ENCODE measurements at regions not wholly inside any gene's neighbourhood (a gene's known extent, or its start where the extent isn't known, plus 50 kb on each side); places are given as distances from the start of the nearest gene placed in this dataset.

- no peak for TF ChIP-seq EZH2 (IDR thresholded peaks at IDR 0.05; ENCODE audit: borderline replicate concordance, low read depth, low read length, severe bottlenecking)
- TF ChIP-seq, protein P1, sequence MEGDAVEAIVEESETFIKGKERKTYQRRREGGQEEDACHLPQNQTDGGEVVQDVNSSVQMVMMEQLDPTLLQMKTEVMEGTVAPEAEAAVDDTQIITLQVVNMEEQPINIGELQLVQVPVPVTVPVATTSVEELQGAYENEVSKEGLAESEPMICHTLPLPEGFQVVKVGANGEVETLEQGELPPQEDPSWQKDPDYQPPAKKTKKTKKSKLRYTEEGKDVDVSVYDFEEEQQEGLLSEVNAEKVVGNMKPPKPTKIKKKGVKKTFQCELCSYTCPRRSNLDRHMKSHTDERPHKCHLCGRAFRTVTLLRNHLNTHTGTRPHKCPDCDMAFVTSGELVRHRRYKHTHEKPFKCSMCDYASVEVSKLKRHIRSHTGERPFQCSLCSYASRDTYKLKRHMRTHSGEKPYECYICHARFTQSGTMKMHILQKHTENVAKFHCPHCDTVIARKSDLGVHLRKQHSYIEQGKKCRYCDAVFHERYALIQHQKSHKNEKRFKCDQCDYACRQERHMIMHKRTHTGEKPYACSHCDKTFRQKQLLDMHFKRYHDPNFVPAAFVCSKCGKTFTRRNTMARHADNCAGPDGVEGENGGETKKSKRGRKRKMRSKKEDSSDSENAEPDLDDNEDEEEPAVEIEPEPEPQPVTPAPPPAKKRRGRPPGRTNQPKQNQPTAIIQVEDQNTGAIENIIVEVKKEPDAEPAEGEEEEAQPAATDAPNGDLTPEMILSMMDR (IDR thresholded peaks at IDR 0.05; ENCODE audit: borderline replicate concordance, extremely low read depth, low read length, poor library complexity, severe bottlenecking), result no peak
Observed at GRCh38 chr15:69625328-69625727, 172.7 kb downstream of the RPLP1 start.
